HEK293 (cell line): ENCODE measurements at regions not wholly inside any gene's neighbourhood (a gene's known extent, or its start where the extent isn't known, plus 50 kb on each side); places are given as distances from the start of the nearest gene placed in this dataset.

Experiments used
- CTCF ChIA-PET: fragments of 350-600 bp; formaldehyde crosslinking; extraction: SDS; loops from one replicate; lab custom pipeline; 2021; ENCODE audit warnings: antibody characterized with exemption; lab: Yijun Ruan, JAX
- POLR2A ChIA-PET: fragments of 300-600 bp; formaldehyde crosslinking; extraction: SDS; loops from one replicate; lab custom pipeline; 2020; ENCODE audit warnings: antibody characterized with exemption, inconsistent platforms; lab: Yijun Ruan, JAX
- H3K27ac ChIP-seq: fragments of 200-500 bp; sonication (Bioruptor generic); 2 replicates; pipeline ENCODE4 v1.5.1; 2014; ENCODE audit warnings: low read depth, low read length, control low read depth, inconsistent platforms; ENCODE audit errors: extremely low read depth
- H3K36me3 ChIP-seq, 2 experiments: fragments of 200-500 bp in 1 of 2; sonication (Bioruptor generic) in 1 of 2; 1 replicate in 1 of 2; 2 replicates in 1 of 2; pipeline ENCODE4 v1.5.1; 2014 to 2017; ENCODE audit warnings: inconsistent platforms in 2 of 2, low read length in 2 of 2; ENCODE audit not compliant: control insufficient read depth in 2 of 2, insufficient read depth in 1 of 2
- H3K4me1 ChIP-seq: fragments of 200-500 bp; sonication (Bioruptor generic); 2 replicates; pipeline ENCODE4 v1.5.1; 2014; ENCODE audit warnings: mild to moderate bottlenecking, low read length, inconsistent platforms; ENCODE audit not compliant: control insufficient read depth, insufficient read depth
- H3K4me3 ChIP-seq: 2 replicates; pipeline ENCODE4 v1.5.1; 2011; ENCODE audit warnings: low read depth, mild to moderate bottlenecking, control low read depth, low read length, moderate library complexity
- H3K9me3 ChIP-seq: fragments of 200-500 bp; sonication (Bioruptor generic); 2 replicates; pipeline ENCODE4 v1.5.1; 2014; ENCODE audit warnings: low read depth, low read length, inconsistent platforms; ENCODE audit not compliant: control insufficient read depth, insufficient read depth
- GLIS2 ChIP-seq: fragments of 450-650 bp; formaldehyde crosslinking; IDR thresholded peaks from 2 replicates; pipeline ENCODE4 v1.5.1; 2016; ENCODE audit warnings: missing biosample characterization, missing genetic modification characterization
- HOXA7 ChIP-seq: sonication (generic); formaldehyde crosslinking; IDR thresholded peaks from 2 replicates; pipeline ENCODE4 v1.8.1; 2022; ENCODE audit warnings: missing genetic modification reagents, borderline replicate concordance
- KLF1 ChIP-seq: fragments of 450-650 bp; formaldehyde crosslinking; IDR thresholded peaks from 2 replicates; pipeline ENCODE4 v1.5.1; 2016; ENCODE audit warnings: missing biosample characterization, missing genetic modification characterization
- ZBTB17 ChIP-seq: fragments of 450-650 bp; formaldehyde crosslinking; IDR thresholded peaks from 2 replicates; pipeline ENCODE4 v1.5.1; 2016; ENCODE audit warnings: missing biosample characterization, missing genetic modification characterization
- ZBTB8A ChIP-seq: fragments of 450-650 bp; formaldehyde crosslinking; IDR thresholded peaks from 2 replicates; pipeline ENCODE4 v1.5.1; 2016; ENCODE audit warnings: missing biosample characterization, missing genetic modification characterization
- ZNF140 ChIP-seq: fragments of 450-650 bp; formaldehyde crosslinking; IDR thresholded peaks from 2 replicates; pipeline ENCODE4 v1.5.1; 2016; ENCODE audit warnings: missing biosample characterization, missing genetic modification characterization
- ZNF175 ChIP-seq: fragments of 450-650 bp; formaldehyde crosslinking; IDR thresholded peaks from 2 replicates; pipeline ENCODE4 v1.5.1; 2016; ENCODE audit warnings: missing biosample characterization, missing genetic modification characterization
- ZNF221 ChIP-seq: fragments of 450-650 bp; formaldehyde crosslinking; IDR thresholded peaks from 2 replicates; pipeline ENCODE4 v1.5.1; 2017; ENCODE audit warnings: missing biosample characterization, missing genetic modification characterization, borderline replicate concordance
- ZNF266 ChIP-seq: fragments of 450-650 bp; formaldehyde crosslinking; IDR thresholded peaks from 2 replicates; pipeline ENCODE4 v1.5.1; 2016; ENCODE audit warnings: missing biosample characterization, missing genetic modification characterization, low read depth
- ZNF404 ChIP-seq: fragments of 450-650 bp; formaldehyde crosslinking; IDR thresholded peaks from 2 replicates; pipeline ENCODE4 v1.5.1; 2017; ENCODE audit warnings: missing biosample characterization, missing genetic modification characterization
- ZNF449 ChIP-seq: fragments of 450-650 bp; formaldehyde crosslinking; IDR thresholded peaks from 2 replicates; pipeline ENCODE4 v1.5.1; 2017; ENCODE audit warnings: missing biosample characterization, mild to moderate bottlenecking, missing genetic modification characterization, moderate library complexity
- ZNF501 ChIP-seq: fragments of 450-650 bp; formaldehyde crosslinking; IDR thresholded peaks from 2 replicates; pipeline ENCODE4 v1.5.1; 2016; ENCODE audit warnings: missing biosample characterization, missing genetic modification characterization
- ZNF548 ChIP-seq: fragments of 450-650 bp; formaldehyde crosslinking; IDR thresholded peaks from 2 replicates; pipeline ENCODE4 v1.5.1; 2016; ENCODE audit warnings: missing biosample characterization, missing genetic modification characterization
- ZNF555 ChIP-seq: fragments of 450-650 bp; formaldehyde crosslinking; conservative IDR thresholded peaks from 2 replicates; pipeline ENCODE4 v1.5.1; 2017; ENCODE audit warnings: missing biosample characterization, mild to moderate bottlenecking, missing genetic modification characterization, inconsistent platforms
- ZNF585B ChIP-seq: fragments of 450-650 bp; formaldehyde crosslinking; IDR thresholded peaks from 2 replicates; pipeline ENCODE4 v1.5.1; 2016; ENCODE audit warnings: missing biosample characterization, missing genetic modification characterization
- ZNF610 ChIP-seq: fragments of 450-650 bp; formaldehyde crosslinking; IDR thresholded peaks from 2 replicates; pipeline ENCODE4 v1.5.1; 2016; ENCODE audit warnings: missing biosample characterization, missing genetic modification characterization, borderline replicate concordance
- ZNF624 ChIP-seq: fragments of 450-650 bp; formaldehyde crosslinking; IDR thresholded peaks from 2 replicates; pipeline ENCODE4 v1.5.1; 2017; ENCODE audit warnings: missing biosample characterization, missing genetic modification characterization
- TF ChIP-seq, protein P1 (sequence below): fragments of 450-650 bp; formaldehyde crosslinking; IDR thresholded peaks from 2 replicates; pipeline ENCODE4 v1.5.1; 2016; ENCODE audit warnings: missing biosample characterization, missing genetic modification characterization
- TF ChIP-seq, protein P2 (sequence below): fragments of 450-650 bp; formaldehyde crosslinking; IDR thresholded peaks from 2 replicates; pipeline ENCODE4 v1.5.1; 2016; ENCODE audit warnings: missing biosample characterization, missing genetic modification characterization
- TF ChIP-seq, protein P3 (sequence below): fragments of 450-650 bp; formaldehyde crosslinking; IDR thresholded peaks from 2 replicates; pipeline ENCODE4 v1.5.1; 2017; ENCODE audit warnings: missing biosample characterization, missing genetic modification characterization

GRCh38 chr1:87938631-87939030 is 610.0 kb downstream of the LMO4 start (continued):
- TF ChIP-seq, protein P1, sequence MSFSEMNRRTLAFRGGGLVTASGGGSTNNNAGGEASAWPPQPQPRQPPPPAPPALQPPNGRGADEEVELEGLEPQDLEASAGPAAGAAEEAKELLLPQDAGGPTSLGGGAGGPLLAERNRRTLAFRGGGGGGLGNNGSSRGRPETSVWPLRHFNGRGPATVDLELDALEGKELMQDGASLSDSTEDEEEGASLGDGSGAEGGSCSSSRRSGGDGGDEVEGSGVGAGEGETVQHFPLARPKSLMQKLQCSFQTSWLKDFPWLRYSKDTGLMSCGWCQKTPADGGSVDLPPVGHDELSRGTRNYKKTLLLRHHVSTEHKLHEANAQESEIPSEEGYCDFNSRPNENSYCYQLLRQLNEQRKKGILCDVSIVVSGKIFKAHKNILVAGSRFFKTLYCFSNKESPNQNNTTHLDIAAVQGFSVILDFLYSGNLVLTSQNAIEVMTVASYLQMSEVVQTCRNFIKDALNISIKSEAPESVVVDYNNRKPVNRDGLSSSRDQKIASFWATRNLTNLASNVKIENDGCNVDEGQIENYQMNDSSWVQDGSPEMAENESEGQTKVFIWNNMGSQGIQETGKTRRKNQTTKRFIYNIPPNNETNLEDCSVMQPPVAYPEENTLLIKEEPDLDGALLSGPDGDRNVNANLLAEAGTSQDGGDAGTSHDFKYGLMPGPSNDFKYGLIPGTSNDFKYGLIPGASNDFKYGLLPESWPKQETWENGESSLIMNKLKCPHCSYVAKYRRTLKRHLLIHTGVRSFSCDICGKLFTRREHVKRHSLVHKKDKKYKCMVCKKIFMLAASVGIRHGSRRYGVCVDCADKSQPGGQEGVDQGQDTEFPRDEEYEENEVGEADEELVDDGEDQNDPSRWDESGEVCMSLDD (tag by site-specific recombination): no peak
- TF ChIP-seq HOXA7 (CRISPR knock-in tag): no peak
- TF ChIP-seq ZNF585B: no peak
- TF ChIP-seq ZBTB17 (tag by site-specific recombination): no peak

GRCh38 chr1:87939444-87939843 is 610.8 kb downstream of the LMO4 start:
- CTCF ChIA-PET: interaction anchor here (0.6 kb wide), 1 partner anchor 14 kb away, joined by 3 read pairs; no protein-coding TSS in a partner anchor
- TF ChIP-seq, protein P2, sequence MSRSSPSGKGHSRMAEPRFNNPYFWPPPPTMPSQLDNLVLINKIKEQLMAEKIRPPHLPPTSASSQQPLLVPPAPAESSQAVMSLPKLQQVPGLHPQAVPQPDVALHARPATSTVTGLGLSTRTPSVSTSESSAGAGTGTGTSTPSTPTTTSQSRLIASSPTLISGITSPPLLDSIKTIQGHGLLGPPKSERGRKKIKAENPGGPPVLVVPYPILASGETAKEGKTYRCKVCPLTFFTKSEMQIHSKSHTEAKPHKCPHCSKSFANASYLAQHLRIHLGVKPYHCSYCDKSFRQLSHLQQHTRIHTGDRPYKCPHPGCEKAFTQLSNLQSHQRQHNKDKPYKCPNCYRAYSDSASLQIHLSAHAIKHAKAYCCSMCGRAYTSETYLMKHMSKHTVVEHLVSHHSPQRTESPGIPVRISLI (tag by site-specific recombination): 0 out of 2 replicates have a peak, but pooled peaks have one; percentile 17
- no peak for TF ChIP-seq ZNF175 (tag by site-specific recombination)
- Histone ChIP-seq H3K9me3 (no peaks in the 10 kb centered on the region), H3K4me1 (no peaks in the 10 kb centered on the region; the same call in 1 of the 2 replicates), H3K27ac (no peak overlapping the region), H3K4me3 (no peak overlapping the region), H3K36me3 (no peaks in the 10 kb centered on the region)
- POLR2A ChIA-PET: no interaction called here

GRCh38 chr1:87940421-87940820 is 611.7 kb downstream of the LMO4 start:
- CTCF ChIA-PET: interaction anchor here (0.9 kb wide), 1 partner anchor 107 kb away, joined by 8 read pairs; no protein-coding TSS in a partner anchor
- POLR2A ChIA-PET: no interaction called here
- Histone ChIP-seq H3K36me3 (no peaks in the 10 kb centered on the region), H3K9me3 (no peaks in the 10 kb centered on the region), H3K4me1 (no peaks in the 10 kb centered on the region; the same call in 1 of the 2 replicates), H3K27ac (no peak overlapping the region), H3K4me3 (no peak overlapping the region)
- TF ChIP-seq, protein P1 (tag by site-specific recombination): no peak
- no peak for TF ChIP-seq ZNF501 (tag by site-specific recombination)
- TF ChIP-seq ZBTB8A: no peak
- TF ChIP-seq ZNF449 (tag by site-specific recombination): no peak
- TF ChIP-seq, protein P3, sequence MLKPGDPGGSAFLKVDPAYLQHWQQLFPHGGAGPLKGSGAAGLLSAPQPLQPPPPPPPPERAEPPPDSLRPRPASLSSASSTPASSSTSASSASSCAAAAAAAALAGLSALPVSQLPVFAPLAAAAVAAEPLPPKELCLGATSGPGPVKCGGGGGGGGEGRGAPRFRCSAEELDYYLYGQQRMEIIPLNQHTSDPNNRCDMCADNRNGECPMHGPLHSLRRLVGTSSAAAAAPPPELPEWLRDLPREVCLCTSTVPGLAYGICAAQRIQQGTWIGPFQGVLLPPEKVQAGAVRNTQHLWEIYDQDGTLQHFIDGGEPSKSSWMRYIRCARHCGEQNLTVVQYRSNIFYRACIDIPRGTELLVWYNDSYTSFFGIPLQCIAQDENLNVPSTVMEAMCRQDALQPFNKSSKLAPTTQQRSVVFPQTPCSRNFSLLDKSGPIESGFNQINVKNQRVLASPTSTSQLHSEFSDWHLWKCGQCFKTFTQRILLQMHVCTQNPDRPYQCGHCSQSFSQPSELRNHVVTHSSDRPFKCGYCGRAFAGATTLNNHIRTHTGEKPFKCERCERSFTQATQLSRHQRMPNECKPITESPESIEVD: no peak
- no peak for TF ChIP-seq ZNF221 (tag by site-specific recombination)
- TF ChIP-seq, protein P2 (tag by site-specific recombination): no peak
- no peak for TF ChIP-seq ZNF610
- TF ChIP-seq ZNF548 (tag by site-specific recombination): no peak
- TF ChIP-seq ZNF555 (tag by site-specific recombination): no peak
- no peak for TF ChIP-seq ZNF140 (tag by site-specific recombination)
- TF ChIP-seq ZNF404: no peak
- no peak for TF ChIP-seq ZNF266
- no peak for TF ChIP-seq GLIS2 (tag by site-specific recombination)
- TF ChIP-seq ZNF624 (tag by site-specific recombination): no peak
- TF ChIP-seq KLF1 (tag by site-specific recombination): no peak
